K562 (cell line): ENCODE measurements at regions not wholly inside any gene's neighbourhood (a gene's known extent, or its start where the extent isn't known, plus 50 kb on each side); places are given as distances from the start of the nearest gene placed in this dataset.

Experiments
- ATAC-seq: fragments of 200-7000 bp; cut with Tn5 transposase; 3 replicates; pipeline ENCODE4 v1.9.1; 2020; ENCODE audit warnings: moderate library complexity
- BruUV-seq: library from RNA; stranded (reverse); fragments of 400-500 nt; replicated peaks from 2 replicates; lab custom pipeline; 2021; lab: Mats Ljungman, UMichigan
- CTCF ChIA-PET: fragments of 300-600 bp; formaldehyde crosslinking; extraction: SDS; loops from one replicate; lab custom pipeline; 2021; ENCODE audit warnings: low intra/inter-chr PET ratio; lab: Yijun Ruan, JAX
- POLR2A ChIA-PET: fragments of 300-600, 350-650 bp; sonication (Branson Sonifier 250); formaldehyde crosslinking; extraction: SDS; loops from one replicate; lab custom pipeline; 2021; ENCODE audit warnings: antibody characterized with exemption, inconsistent platforms; lab: Yijun Ruan, JAX
- DNase-seq, 4 experiments: peaks; one replicate each; pipeline versions ENCODE4 v3.0.0 to v3.0.0-alpha.2; 2011 to 2018; ENCODE audit warnings: low spot score in 3 of 4, mixed read lengths in 3 of 4; ENCODE audit errors: extremely low read depth in 1 of 4
- FAIRE-seq: peaks from 2 replicates; lab custom pipeline; 2011; peaks lifted over from hg19 to GRCh38; lab: Jason Lieb, UNC
- H2AFZ ChIP-seq: 2 replicates; pipeline ENCODE4 v1.6.0; 2011; ENCODE audit warnings: low read depth, low read length, control low read depth, inconsistent platforms
- H3K27ac ChIP-seq: fragments of 200-600 bp; 3 replicates; pipeline ENCODE4 v1.8.0; 2011; ENCODE audit warnings: low read depth, mild to moderate bottlenecking, control low read depth, inconsistent platforms, low read length, moderate library complexity, mixed read lengths; ENCODE audit errors: extremely low read depth
- H3K27me3 ChIP-seq, 2 experiments: fragments of 300-600 bp in 1 of 2; 2 replicates in 1 of 2; 3 replicates in 1 of 2; pipeline versions ENCODE4 v1.6.0 to v1.8.0; 2011; ENCODE audit warnings: inconsistent platforms in 2 of 2, low read length in 2 of 2, mild to moderate bottlenecking in 1 of 2, mixed read lengths in 1 of 2, moderate library complexity in 1 of 2; ENCODE audit not compliant: control insufficient read depth in 2 of 2, insufficient read depth in 2 of 2
- H3K36me3 ChIP-seq: fragments of 300-600 bp; 3 replicates; pipeline ENCODE4 v1.8.0; 2011; ENCODE audit warnings: mild to moderate bottlenecking, low read length, inconsistent platforms; ENCODE audit not compliant: control insufficient read depth, insufficient read depth
- H3K4me1 ChIP-seq, 2 experiments: fragments of 200-600 bp in 1 of 2; replicated peaks in 1 of 2; 2 replicates in 1 of 2; 3 replicates in 1 of 2; pipeline versions ENCODE4 v1.5.1 to v1.8.0; 2011; ENCODE audit warnings: inconsistent platforms in 2 of 2, low read length in 2 of 2, mild to moderate bottlenecking in 1 of 2, mixed read lengths in 1 of 2, moderate library complexity in 1 of 2; ENCODE audit not compliant: control insufficient read depth in 2 of 2, insufficient read depth in 2 of 2
- H3K4me2 ChIP-seq: 2 replicates; pipeline ENCODE4 v1.6.1; 2011; ENCODE audit warnings: low read length, control low read depth, inconsistent platforms, mixed read lengths; ENCODE audit not compliant: insufficient read depth
- H3K4me3 ChIP-seq: fragments of 200-600 bp; sonication (generic), shearing (Covaris generic); 2 replicates; pipeline ENCODE4 v1.5.1; 2016; ENCODE audit warnings: control low read depth, inconsistent platforms
- H3K79me2 ChIP-seq: fragments of 200-600 bp; 3 replicates; pipeline ENCODE4 v1.8.0; 2011; ENCODE audit warnings: low read length, inconsistent platforms; ENCODE audit not compliant: control insufficient read depth, insufficient read depth
- H3K9ac ChIP-seq, 2 experiments: 2 replicates each; pipeline versions ENCODE4 v1.6.0 to v1.6.1; 2011; ENCODE audit warnings: low read depth in 2 of 2, low read length in 2 of 2, control low read depth in 1 of 2, inconsistent platforms in 1 of 2, mild to moderate bottlenecking in 1 of 2, mixed read lengths in 1 of 2; ENCODE audit not compliant: insufficient read depth in 1 of 2
- H3K9me1 ChIP-seq: one replicate; pipeline ENCODE4 v1.6.0; 2011; ENCODE audit warnings: inconsistent platforms, mild to moderate bottlenecking, low read length, moderate library complexity; ENCODE audit not compliant: control insufficient read depth, insufficient read depth
- H3K9me3 ChIP-seq: replicated peaks from 2 replicates; pipeline ENCODE4 v1.5.1; 2011; ENCODE audit warnings: low read depth, low read length, inconsistent platforms; ENCODE audit not compliant: control insufficient read depth, insufficient read depth
- H4K20me1 ChIP-seq: replicated peaks from 2 replicates; pipeline ENCODE4 v1.6.1; 2011; ENCODE audit warnings: low read length, inconsistent platforms, mixed read lengths; ENCODE audit not compliant: control insufficient read depth, insufficient read depth
- CAMTA2 ChIP-seq: fragments of 250-450 bp; sonication (Bioruptor Pico); conservative IDR thresholded peaks from 2 replicates; pipeline ENCODE4 v1.5.1; 2022
- CBFB ChIP-seq: sonication (generic); formaldehyde crosslinking; IDR thresholded peaks from 2 replicates; pipeline ENCODE4 v1.4.0; 2020; ENCODE audit warnings: mild to moderate bottlenecking, missing genetic modification reagents
- DNMT1 ChIP-seq: fragments of 450-650 bp; IDR thresholded peaks from 2 replicates; pipeline ENCODE4 v1.6.1; 2016; ENCODE audit warnings: antibody characterized with exemption, mild to moderate bottlenecking
- HDAC1 ChIP-seq, 2 experiments: fragments of 450-650 bp; IDR thresholded peaks; 2 replicates each; pipeline ENCODE4 v1.6.1; 2016 to 2017; ENCODE audit warnings: inconsistent platforms in 1 of 2, mild to moderate bottlenecking in 1 of 2, moderate library complexity in 1 of 2
- HNRNPK ChIP-seq: fragments of 200-400 bp; formaldehyde crosslinking; IDR thresholded peaks from one replicate; pipeline ENCODE4 v1.6.1; 2018; ENCODE audit warnings: mild to moderate bottlenecking, low read depth, low read length; ENCODE audit not compliant: poor library complexity, severe bottlenecking
- KHSRP ChIP-seq: fragments of 450-650 bp; IDR thresholded peaks from 2 replicates; pipeline ENCODE4 v1.6.1; 2017
- MCM7 ChIP-seq, 2 experiments: fragments of 450-650 bp; IDR thresholded peaks; 2 replicates each; pipeline ENCODE4 v1.6.1; 2016 to 2018
- MEIS2 ChIP-seq: fragments of 450-650 bp; IDR thresholded peaks from 2 replicates; pipeline ENCODE4 v1.6.1; 2014; ENCODE audit warnings: mild to moderate bottlenecking; ENCODE audit not compliant: partially characterized antibody
- NR4A1 ChIP-seq, 2 experiments: fragments of 250-450 bp in 1 of 2; fragments of 450-650 bp in 1 of 2; sonication (Bioruptor Pico) in 1 of 2; IDR thresholded peaks; 2 replicates each; pipeline versions ENCODE4 v1.4.0 to v1.6.1; 2016 to 2020; ENCODE audit warnings: mild to moderate bottlenecking in 2 of 2, missing compliant biosample characterization in 1 of 2, missing genetic modification characterization in 1 of 2, moderate library complexity in 1 of 2
- PRPF4 ChIP-seq: fragments of 200-400 bp; formaldehyde crosslinking; IDR thresholded peaks from one replicate; pipeline ENCODE4 v1.6.1; 2017; ENCODE audit warnings: low read length, low read depth, mild to moderate bottlenecking; ENCODE audit not compliant: insufficient read depth, poor library complexity, severe bottlenecking
- SIRT6 ChIP-seq: IDR thresholded peaks from one replicate; pipeline ENCODE4 v1.6.1; 2012; ENCODE audit warnings: low read depth, mild to moderate bottlenecking, control low read depth, inconsistent platforms, low read length, moderate library complexity
- STAT6 ChIP-seq: sonication (generic); formaldehyde crosslinking; IDR thresholded peaks from 2 replicates; pipeline ENCODE4 v1.8.1; 2023; ENCODE audit warnings: mild to moderate bottlenecking, missing genetic modification reagents
- TSC22D4 ChIP-seq: fragments of 450-650 bp; IDR thresholded peaks from 2 replicates; pipeline ENCODE4 v1.6.1; 2016; ENCODE audit warnings: missing genetic modification characterization, missing biosample characterization, control low read depth
- ZNF384 ChIP-seq: IDR thresholded peaks from 2 replicates; pipeline ENCODE4 v1.6.1; 2012; ENCODE audit warnings: low read depth, low read length, improper control_type of control experiment
- WGBS: fragments of 100-300 bp; shearing (Covaris generic); methylation state at CpG from one replicate; pipeline ENCODE4 v1.1.6; 2016; ENCODE audit warnings: low coverage, mixed read lengths; ENCODE audit not compliant: insufficient coverage; ENCODE audit errors: missing lambda C conversion rate; 5-methylcytosine and 5-hydroxymethylcytosine counted together
- in situ Hi-C: fragments of 300-500 bp; cut with MboI; formaldehyde crosslinking; loops from 4 replicates; pipeline ENCODE4 v1.15.0; 2018; ENCODE audit warnings: inconsistent platforms, mixed read lengths
- intact Hi-C: fragments of 100-400 bp; cut with micrococcal nuclease; formaldehyde crosslinking; loops from 2 replicates; pipeline ENCODE4 v1.14.2; 2022
- TF ChIP-seq, protein P1 (sequence below): fragments of 250-450 bp; sonication (Bioruptor Pico); IDR thresholded peaks from 2 replicates; pipeline ENCODE4 v1.5.0; 2020; ENCODE audit warnings: mild to moderate bottlenecking, borderline replicate concordance
- TF ChIP-seq, protein P2 (sequence below), 3 experiments: fragments of 200-800 bp in 1 of 3; sonication (Bioruptor generic) in 1 of 3; sonication (generic) in 1 of 3; formaldehyde crosslinking in 1 of 3; IDR thresholded peaks; 2 replicates each; pipeline versions ENCODE4 v1.6.1 to v1.8.0; 2016 to 2022; ENCODE audit warnings: mild to moderate bottlenecking in 2 of 3, missing compliant biosample characterization in 2 of 3, missing genetic modification characterization in 2 of 3, missing genetic modification reagents in 1 of 3

DNA sequence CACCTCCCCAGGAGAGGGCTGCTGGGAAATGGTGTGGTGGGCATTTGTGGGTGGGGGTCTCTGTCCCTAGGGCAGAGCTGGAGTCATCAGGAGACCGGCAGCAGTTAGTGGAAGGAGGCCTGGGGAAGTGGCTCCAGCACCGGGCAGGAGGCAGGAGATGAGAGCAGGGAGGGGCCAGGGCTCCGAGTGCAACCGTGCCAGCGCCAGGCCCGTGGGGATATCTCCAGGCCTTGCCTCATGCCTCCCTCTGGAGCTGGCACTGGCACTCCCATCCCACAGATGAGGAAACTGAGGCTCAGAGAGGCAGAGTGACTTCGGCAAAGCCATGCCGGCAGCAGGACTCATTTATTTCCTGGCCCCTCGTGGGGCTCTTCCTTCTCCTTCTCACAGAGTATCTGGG is 83.5 kb downstream of the HMX1 start (continued):
- TF ChIP-seq, protein P1, sequence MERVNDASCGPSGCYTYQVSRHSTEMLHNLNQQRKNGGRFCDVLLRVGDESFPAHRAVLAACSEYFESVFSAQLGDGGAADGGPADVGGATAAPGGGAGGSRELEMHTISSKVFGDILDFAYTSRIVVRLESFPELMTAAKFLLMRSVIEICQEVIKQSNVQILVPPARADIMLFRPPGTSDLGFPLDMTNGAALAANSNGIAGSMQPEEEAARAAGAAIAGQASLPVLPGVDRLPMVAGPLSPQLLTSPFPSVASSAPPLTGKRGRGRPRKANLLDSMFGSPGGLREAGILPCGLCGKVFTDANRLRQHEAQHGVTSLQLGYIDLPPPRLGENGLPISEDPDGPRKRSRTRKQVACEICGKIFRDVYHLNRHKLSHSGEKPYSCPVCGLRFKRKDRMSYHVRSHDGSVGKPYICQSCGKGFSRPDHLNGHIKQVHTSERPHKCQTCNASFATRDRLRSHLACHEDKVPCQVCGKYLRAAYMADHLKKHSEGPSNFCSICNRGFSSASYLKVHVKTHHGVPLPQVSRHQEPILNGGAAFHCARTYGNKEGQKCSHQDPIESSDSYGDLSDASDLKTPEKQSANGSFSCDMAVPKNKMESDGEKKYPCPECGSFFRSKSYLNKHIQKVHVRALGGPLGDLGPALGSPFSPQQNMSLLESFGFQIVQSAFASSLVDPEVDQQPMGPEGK (CRISPR knock-in tag) = no peak
- TF ChIP-seq SIRT6 (no peak), MEIS2 (no peak)
- TF ChIP-seq, protein P2, sequence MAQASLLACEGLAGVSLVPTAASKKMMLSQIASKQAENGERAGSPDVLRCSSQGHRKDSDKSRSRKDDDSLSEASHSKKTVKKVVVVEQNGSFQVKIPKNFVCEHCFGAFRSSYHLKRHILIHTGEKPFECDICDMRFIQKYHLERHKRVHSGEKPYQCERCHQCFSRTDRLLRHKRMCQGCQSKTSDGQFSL (CRISPR knock-in tag; IDR thresholded peaks at IDR 0.05) = no peak
- TF ChIP-seq, protein P2 (tag; IDR thresholded peaks at IDR 0.05) = no peak

DNA sequence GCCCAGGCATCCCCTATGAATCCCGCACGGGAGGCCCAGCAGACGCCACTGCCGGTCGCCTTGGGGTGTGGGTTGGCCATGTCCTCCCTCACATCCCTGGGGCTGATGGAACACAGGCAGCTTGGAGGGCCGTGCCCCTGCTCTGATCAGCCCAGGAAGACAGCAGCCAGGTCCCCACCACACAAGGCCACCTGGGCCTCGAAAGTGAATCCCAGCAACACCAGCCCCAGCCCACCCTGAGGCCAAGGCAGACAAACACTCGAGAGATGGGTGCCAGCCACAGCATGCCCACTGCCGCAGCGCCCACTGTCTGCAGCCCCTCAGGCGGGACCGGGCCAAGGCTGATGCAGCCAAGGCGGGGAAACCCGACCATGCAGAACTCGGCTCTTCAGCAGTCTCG is 85.5 kb downstream of the HMX1 start:
- Histone ChIP-seq H3K27me3 (peaks cover 11 to 45% of the 10 kb centered on the region in 2 experiments; a peak in 4 of 5 replicates), H3K9me1 (no peaks in the 10 kb centered on the region), H3K27ac (no peak overlapping the region), H3K36me3 (no peaks in the 10 kb centered on the region), H2AFZ (no peak overlapping the region), H3K79me2 (no peaks in the 10 kb centered on the region), H3K9ac (no peak overlapping the region), H3K4me2 (no peak overlapping the region), H3K9me3 (no peaks in the 10 kb centered on the region), H4K20me1 (no peaks in the 10 kb centered on the region), H3K4me1 (no peaks in the 10 kb centered on the region), H3K4me3 (no peak overlapping the region)
- CTCF ChIA-PET = no interaction called here
- ATAC-seq (no peak), FAIRE-seq (no peak), DNase-seq (no peak)
- no TSS peak for BruUV-seq
- 0% methylated on average over 16 of the region's 16 CpGs for WGBS
- intact Hi-C loops = no loop called here
- POLR2A ChIA-PET = interaction anchor here (0.6 kb wide), 1 partner anchor 58 kb away, joined by 3 read pairs; no protein-coding TSS in a partner anchor
- in situ Hi-C loops = loop anchor here (5.0 kb wide), 1 partner anchor 46 kb away; no protein-coding TSS in a partner anchor
- TF ChIP-seq HDAC1 (IDR thresholded peaks at IDR 0.05) (no peak), TSC22D4 (no peak), NR4A1 (CRISPR knock-in tag; IDR thresholded peaks at IDR 0.05) (no peak), NR4A1 (tag; IDR thresholded peaks at IDR 0.05) (no peak), CBFB (CRISPR knock-in tag) (no peak), KHSRP (no peak), DNMT1 (no peak), ZNF384 (no peak), STAT6 (CRISPR knock-in tag) (no peak), HNRNPK (no peak), MCM7 (IDR thresholded peaks at IDR 0.05) (no peak), PRPF4 (no peak), CAMTA2 (CRISPR knock-in tag) (no peak)
